Loucy (cell line): ENCODE measurements at regions not wholly inside any gene's neighbourhood (a gene's known extent, or its start where the extent isn't known, plus 50 kb on each side); places are given as distances from the start of the nearest gene placed in this dataset.

Experiments
- EZH2phosphoT487 ChIP-seq: fragments of 200-600 bp; IDR thresholded peaks from 2 replicates; pipeline ENCODE4 v1.6.1; 2018; ENCODE audit warnings: antibody characterized with exemption, mild to moderate bottlenecking, moderate library complexity, borderline replicate concordance
- TF ChIP-seq, protein P1 (sequence below): fragments of 200-600 bp; sonication (generic); conservative IDR thresholded peaks from 2 replicates; pipeline ENCODE4 v1.5.1; 2014; ENCODE audit warnings: mild to moderate bottlenecking, antibody characterized with exemption, low read length

DNA sequence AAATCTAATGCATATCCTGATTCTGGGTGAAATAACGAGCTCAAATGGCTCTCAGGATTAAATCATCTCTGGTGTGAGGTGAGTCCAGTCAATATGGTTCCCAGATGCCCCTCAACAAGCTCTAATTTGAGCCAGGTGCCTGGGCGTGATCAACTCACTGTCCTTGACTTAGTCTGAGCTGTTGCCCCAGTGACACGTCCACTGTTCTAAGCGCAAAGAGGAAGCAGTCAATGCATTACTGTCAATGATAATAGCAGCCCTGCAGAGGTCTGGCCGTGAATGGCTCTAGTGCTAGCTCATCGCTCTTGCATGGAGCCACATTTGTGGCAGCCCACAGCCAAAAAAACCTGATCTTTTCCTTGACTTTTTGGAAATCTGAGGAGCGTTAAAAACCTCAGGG is 128.6 kb upstream of the EFNA5 start:
- TF ChIP-seq, protein P1, sequence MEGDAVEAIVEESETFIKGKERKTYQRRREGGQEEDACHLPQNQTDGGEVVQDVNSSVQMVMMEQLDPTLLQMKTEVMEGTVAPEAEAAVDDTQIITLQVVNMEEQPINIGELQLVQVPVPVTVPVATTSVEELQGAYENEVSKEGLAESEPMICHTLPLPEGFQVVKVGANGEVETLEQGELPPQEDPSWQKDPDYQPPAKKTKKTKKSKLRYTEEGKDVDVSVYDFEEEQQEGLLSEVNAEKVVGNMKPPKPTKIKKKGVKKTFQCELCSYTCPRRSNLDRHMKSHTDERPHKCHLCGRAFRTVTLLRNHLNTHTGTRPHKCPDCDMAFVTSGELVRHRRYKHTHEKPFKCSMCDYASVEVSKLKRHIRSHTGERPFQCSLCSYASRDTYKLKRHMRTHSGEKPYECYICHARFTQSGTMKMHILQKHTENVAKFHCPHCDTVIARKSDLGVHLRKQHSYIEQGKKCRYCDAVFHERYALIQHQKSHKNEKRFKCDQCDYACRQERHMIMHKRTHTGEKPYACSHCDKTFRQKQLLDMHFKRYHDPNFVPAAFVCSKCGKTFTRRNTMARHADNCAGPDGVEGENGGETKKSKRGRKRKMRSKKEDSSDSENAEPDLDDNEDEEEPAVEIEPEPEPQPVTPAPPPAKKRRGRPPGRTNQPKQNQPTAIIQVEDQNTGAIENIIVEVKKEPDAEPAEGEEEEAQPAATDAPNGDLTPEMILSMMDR = no peak
- TF ChIP-seq EZH2phosphoT487 = no peak
